HG03354 (cell line): ENCODE measurements at regions not wholly inside any gene's neighbourhood (a gene's known extent, or its start where the extent isn't known, plus 50 kb on each side); places are given as distances from the start of the nearest gene placed in this dataset.
"Not testable (repeated sequence)": the region's sequence is repeated elsewhere in the genome, so short reads cannot be mapped to it uniquely, and the experiment has no call there.

Experiments used
- ATAC-seq: cut with Tn5 transposase; IDR thresholded peaks from one replicate; pipeline ENCODE4 v1.9.1; 2021; ENCODE audit warnings: mild to moderate bottlenecking; ENCODE audit not compliant: unreplicated experiment, poor library complexity, severe bottlenecking

DNA sequence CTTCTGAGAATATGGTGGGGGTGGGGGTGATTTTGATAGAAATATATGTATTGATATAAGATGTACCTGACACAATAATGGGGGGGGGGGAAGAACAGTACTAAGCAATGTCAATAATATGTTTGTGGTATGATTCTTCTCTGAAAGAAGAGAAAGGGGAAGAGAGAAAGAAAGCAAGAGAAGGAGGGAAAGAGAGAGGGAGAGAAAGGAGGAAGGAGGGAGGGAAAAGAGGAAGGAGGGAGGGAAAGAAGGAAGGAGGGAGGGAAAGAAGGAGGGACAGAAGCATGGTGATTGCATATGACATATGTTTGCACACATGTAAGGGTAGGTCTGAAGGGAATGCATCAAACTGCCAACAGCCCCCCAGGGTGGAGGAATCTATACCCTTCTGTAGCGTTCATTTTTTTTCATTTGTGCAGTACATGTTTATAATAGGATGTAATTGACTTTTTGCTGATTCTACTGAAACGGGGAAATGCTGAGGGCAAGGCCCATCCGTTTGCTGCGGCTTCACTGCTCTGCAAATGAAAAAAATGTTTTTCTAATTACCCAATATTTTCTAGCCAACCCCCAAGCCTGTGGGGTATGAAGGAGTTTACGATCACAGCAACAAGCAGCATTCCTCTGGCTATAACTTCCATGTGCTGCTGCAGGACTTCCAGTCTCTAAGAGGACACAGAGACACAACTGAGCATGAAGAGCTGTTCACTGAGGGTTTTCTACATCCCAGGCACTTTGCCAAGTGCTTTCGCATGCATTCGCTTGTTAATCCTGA is 119.3 kb upstream of the ZC3H12A start:
- no peak for ATAC-seq

- ATAC-seq, result no peak
These were observed 115.4 kb upstream of the ZC3H12A start for GRCh38 chr1:37358992-37359391.

DNA sequence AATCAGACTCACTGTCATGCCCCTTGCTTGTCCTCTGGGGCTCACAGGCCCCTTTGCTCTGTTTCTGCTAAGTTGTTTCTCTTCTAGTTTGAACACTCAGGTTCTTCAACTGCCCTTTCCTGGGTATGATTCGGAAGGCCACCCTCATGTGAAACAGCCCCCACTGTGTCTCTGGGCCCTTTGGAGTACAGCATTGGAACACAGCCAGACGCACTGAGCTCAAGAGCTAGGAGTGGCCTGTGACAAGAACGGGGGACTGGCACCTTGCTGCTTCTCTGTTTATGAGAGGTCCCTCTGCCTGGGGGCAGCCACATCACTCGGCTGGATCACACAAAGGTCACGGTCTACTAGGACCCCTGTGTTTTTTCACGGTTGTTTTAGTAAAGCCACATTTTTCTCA is 114.4 kb upstream of the ZC3H12A start:
- ATAC-seq, result no peak

DNA sequence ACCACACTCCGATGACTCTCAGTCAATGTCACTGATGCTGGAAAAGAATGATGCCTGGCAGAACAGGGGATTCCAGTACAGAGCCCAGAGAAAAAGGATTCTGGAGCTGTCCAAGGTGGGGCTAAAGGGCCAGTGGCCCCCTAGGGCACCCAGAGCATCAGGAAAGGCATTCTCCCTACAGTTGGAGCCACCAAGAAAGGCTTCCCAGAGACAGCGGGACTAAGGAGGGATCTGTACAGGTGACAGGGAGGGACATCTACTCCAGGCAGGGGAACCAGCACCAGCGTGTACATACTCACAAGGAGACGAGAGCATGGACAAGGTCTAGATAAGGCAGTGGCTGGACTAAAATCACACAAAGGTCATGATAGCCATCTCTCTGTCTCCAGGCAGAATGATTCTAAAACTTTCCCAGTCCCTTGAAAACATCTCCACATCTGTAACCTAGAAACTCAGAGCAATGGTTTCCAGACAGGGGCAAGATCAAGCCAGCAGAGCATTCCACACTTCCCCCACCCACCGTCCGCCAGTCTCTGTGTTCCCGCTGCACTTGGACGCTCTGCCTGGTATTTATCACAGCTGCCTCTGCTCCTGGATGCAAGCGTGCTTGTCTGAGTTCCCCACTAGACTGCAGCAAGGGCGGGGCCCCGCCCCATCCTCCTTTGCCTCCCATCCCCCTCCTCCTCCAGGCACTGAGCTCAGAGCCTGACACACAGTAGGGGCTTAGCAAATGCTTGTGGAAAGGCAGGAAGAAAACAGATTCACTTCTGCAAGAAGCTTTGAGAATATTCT is 111.6 kb upstream of the ZC3H12A start:
- no peak for ATAC-seq

DNA sequence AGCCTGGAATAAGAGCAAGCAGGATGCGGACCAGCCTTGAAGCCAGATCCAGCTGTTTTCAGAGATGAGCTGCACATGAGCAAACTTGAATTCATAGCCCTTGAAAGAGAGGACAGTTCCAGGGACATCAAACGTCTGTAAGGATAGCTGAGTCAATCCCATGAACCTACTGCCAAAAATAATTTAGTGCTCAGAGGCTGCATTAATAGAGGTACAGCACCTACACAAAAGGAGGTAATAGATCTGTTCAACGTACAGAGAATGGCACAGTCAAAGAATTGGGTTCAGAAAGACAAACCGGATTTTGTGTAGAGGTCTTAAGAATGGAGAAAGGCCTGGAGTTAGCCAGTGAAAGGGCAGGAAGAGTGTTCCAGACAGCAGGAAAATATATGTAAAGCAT is 110.8 kb upstream of the ZC3H12A start:
- no peak for ATAC-seq

DNA sequence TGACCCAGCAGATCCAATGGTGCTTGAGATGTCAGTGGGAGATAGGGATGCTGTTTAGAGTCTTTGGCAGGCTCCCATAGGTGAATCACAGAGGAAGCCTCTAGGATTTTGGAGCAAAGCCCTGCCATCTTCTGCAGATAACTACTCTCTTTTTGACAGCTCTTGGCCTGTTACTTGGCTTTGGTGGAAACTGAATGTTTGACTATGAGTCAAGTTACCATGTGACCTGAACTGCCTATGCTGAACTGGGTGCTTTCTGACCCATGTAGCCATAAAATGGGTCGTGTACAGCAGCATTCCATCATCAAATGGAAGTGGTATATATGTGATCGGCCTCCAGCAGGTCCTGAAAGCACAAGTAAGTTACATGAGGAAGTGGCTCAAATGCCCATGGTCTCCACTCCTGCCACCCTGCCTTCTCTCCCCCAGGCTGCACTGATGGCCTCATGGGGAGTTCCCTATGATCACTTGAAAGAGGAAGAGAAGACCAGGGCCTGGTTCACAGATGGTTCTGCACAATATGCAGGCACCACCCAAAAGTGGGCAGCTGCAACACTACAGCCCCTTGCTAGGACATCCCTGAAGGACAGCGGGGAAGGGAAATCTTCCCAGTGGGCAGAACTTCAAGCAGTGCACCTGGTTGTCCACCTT is 105.6 kb upstream of the ZC3H12A start:
- not testable (repeated sequence) for ATAC-seq

GRCh38 chr1:37372302-37372701 is 102.1 kb upstream of the ZC3H12A start:
- ATAC-seq, result no peak

DNA sequence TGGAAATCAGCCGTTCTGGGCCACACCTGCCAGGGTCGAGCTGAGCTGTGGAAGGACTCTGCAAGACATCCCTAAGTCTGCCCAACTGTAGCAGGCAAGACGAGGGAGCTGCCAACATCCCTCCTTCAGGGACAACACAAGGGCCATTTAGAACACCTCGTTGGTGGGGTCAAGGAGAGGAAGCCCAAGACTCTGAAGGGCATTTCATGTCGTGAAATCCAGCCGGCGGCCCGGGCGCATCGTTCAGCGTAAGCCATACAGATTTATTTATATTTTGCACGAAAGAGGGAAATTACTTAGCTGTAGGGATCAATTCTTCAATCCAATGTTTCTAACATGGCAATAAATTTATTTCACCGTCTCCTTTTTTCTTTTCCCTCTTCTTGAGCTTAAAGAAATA is 101.7 kb upstream of the ZC3H12A start:
- ATAC-seq, result no peak

GRCh38 chr1:37373413-37373812 is 101.0 kb upstream of the ZC3H12A start:
- no peak for ATAC-seq

DNA sequence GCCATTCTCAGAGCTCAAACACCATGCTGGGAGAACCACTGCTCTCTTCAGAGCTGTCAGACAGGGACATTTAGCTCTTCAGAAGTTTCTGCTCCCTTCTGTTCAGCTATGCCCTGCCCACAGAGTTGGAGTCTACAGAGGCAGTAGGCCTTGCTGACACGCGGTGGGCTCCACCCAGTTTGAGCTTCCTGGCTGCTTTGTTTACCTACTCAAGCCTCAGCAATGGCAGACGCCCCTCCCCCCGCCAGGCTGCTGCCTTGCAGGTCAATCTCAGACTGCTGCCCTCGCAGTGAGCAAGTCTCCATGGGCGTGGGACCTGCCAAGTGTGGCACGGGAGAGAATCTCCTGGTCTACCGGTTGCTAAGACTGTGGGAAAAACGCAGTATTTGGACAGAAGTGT is 93.8 kb upstream of the ZC3H12A start:
- ATAC-seq, result not testable (repeated sequence)

- ATAC-seq, result no peak
These were observed 86.5 kb upstream of the ZC3H12A start for GRCh38 chr1:37387854-37388253.

- ATAC-seq, result no peak
These were observed 85.1 kb upstream of the ZC3H12A start for GRCh38 chr1:37389327-37389726.

DNA sequence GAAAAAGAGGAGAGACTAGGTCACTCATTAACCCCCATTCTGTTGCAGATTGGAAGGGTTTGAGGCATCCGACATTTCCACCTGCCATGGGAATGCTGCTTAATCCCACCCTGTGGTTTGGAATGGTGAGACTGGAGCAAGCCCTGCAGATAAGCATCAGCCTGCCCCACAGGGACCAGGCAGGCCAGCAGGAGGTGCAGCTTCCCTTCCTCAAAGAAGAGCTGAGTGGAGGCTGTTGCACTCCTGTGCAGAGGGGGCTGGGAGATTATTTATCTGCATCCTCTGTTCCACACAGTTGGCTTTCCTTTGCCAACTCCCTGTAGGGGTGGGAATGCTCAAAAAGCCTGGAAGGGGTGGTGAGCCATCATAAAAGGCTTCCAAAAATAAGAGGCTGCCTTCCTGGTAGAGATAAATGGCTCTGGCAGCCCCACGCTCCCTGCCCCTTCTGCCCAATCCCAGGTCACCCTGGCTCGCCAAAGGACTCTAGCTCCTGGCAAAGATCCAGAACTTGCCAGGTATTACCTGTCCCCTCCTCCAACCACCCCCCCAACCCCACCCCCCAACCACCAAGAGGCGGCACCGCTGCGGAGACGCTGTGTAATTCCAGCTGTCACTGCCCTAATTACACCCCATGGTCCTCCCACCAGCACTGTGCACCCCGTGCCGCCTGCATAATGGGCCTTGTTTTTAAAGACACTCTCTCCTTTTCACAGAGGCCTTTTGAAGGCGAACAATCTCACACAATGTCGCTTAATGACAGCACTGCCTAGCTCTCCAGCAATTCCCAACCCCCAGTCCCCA is 83.0 kb upstream of the ZC3H12A start:
- no peak for ATAC-seq

GRCh38 chr1:37392051-37392450 is 82.3 kb upstream of the ZC3H12A start:
- no peak for ATAC-seq

- no peak for ATAC-seq
These were observed 80.9 kb upstream of the ZC3H12A start for GRCh38 chr1:37393173-37394120.

GRCh38 chr1:37394574-37395464 is 79.6 kb upstream of the ZC3H12A start:
- no peak for ATAC-seq

DNA sequence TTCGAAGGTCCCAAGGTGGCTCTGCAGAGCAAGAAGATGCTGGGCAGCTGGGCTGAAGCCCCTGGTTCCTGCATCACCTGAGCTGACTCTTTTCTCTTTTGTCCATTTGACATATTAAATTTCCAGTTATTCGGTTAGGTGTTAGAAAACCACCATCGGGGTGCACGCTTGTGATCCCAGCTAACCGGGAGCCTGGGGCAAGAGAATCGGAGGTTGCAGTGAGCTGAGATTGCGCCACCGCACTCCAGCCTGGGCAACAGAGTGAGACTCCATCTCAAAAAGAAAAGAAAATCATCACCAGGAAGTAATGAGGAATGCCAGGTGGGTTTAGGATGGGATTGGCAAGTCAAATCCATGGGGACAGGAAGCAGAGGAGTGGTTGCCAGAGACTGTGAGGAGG is 76.3 kb upstream of the ZC3H12A start:
- no peak for ATAC-seq

DNA sequence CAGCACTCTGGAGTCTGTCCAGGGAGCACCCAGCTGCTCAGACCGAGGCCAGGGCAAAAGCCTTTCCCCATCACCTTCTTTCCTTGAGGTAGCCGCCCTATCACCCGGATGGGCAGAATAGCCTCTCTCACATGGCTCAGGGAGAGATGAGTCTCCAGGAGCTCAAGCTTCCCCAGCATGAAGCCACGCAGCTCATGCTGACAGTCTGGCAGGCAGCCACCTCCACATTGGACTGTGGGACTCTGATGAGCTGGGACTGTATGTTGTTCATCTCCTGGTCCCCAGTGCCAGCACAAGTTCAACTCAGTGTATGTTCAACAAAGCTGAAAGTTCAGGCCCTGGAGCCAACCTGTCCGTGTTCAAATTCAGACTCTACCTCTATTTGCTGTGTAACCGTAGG is 75.2 kb upstream of the ZC3H12A start:
- no peak for ATAC-seq
